PC-3 (cell line): ENCODE measurements at regions not wholly inside any gene's neighbourhood (a gene's known extent, or its start where the extent isn't known, plus 50 kb on each side); places are given as distances from the start of the nearest gene placed in this dataset.

ENCODE experiments used
- EZH2 ChIP-seq: fragments of 300-600 bp; sonication (generic); IDR thresholded peaks from one replicate; pipeline ENCODE4 v1.6.1; 2017; ENCODE audit warnings: antibody characterized with exemption, mild to moderate bottlenecking, low read length; ENCODE audit not compliant: unreplicated experiment
- TF ChIP-seq, protein P1 (sequence below): fragments of 300-600 bp; sonication (generic); conservative IDR thresholded peaks from 2 replicates; pipeline ENCODE4 v1.5.1; 2017; ENCODE audit warnings: antibody characterized with exemption, low read depth, mild to moderate bottlenecking, low read length

DNA sequence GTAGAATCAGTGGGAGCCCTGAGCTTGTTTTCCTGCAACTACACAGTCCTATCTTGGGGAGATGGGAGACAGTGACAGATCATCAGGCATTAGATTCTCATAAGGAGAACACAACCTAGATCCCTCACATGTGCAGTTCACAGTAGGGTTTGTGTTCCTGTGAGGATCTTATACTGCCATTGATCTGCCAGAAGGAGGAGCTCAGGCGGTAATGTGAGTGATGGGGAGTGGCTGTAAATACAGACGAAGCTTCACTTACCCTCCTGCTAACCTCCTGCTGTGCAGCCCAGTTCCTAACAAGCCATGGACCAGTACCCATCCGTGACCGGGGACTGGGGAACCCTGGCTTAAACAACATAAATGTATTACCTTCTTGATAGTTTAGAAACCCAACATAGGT is 1034.1 kb downstream of the BCL11B start:
- TF ChIP-seq, protein P1, sequence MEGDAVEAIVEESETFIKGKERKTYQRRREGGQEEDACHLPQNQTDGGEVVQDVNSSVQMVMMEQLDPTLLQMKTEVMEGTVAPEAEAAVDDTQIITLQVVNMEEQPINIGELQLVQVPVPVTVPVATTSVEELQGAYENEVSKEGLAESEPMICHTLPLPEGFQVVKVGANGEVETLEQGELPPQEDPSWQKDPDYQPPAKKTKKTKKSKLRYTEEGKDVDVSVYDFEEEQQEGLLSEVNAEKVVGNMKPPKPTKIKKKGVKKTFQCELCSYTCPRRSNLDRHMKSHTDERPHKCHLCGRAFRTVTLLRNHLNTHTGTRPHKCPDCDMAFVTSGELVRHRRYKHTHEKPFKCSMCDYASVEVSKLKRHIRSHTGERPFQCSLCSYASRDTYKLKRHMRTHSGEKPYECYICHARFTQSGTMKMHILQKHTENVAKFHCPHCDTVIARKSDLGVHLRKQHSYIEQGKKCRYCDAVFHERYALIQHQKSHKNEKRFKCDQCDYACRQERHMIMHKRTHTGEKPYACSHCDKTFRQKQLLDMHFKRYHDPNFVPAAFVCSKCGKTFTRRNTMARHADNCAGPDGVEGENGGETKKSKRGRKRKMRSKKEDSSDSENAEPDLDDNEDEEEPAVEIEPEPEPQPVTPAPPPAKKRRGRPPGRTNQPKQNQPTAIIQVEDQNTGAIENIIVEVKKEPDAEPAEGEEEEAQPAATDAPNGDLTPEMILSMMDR = no peak
- no peak for TF ChIP-seq EZH2
